ENCODE measurements at regions not wholly inside any gene's neighbourhood (a gene's known extent, or its start where the extent isn't known, plus 50 kb on each side); places are given as distances from the start of the nearest gene placed in this dataset.

GRCh38 chr18:28651298-28651697, 474.4 kb upstream of the CDH2 start:
- DNase-seq (ENCODE audit: low read depth, low spot score), result no peak

GRCh38 chr18:28650860-28651259, 473.9 kb upstream of the CDH2 start:
- no peak for DNase-seq (ENCODE audit: low read depth, low spot score)

- no peak for DNase-seq (ENCODE audit: low read depth, low spot score)
Measured at GRCh38 chr18:28647961-28648360, 471.0 kb upstream of the CDH2 start.

GRCh38 chr18:28637897-28638296, 461.0 kb upstream of the CDH2 start:
- no peak for DNase-seq (ENCODE audit: low read depth, low spot score)

- no peak for DNase-seq (ENCODE audit: low read depth, low spot score)
Measured at GRCh38 chr18:28635530-28635929, 458.6 kb upstream of the CDH2 start.

GRCh38 chr18:28626756-28627155, 449.8 kb upstream of the CDH2 start:
- DNase-seq (ENCODE audit: low read depth, low spot score), result no peak

- no peak for DNase-seq (ENCODE audit: low read depth, low spot score)
Measured at GRCh38 chr18:28607991-28608390, 431.1 kb upstream of the CDH2 start.

GRCh38 chr18:28606686-28607085, 429.8 kb upstream of the CDH2 start:
- no peak for DNase-seq (ENCODE audit: low read depth, low spot score)

GRCh38 chr18:28602391-28602790, 425.5 kb upstream of the CDH2 start:
- DNase-seq (ENCODE audit: low read depth, low spot score), result no peak

GRCh38 chr18:28594034-28594433, 417.1 kb upstream of the CDH2 start:
- DNase-seq (ENCODE audit: low read depth, low spot score), result no peak

- DNase-seq (ENCODE audit: low read depth, low spot score), result no peak
Measured at GRCh38 chr18:28588884-28589549, 412.1 kb upstream of the CDH2 start.

- peak; percentile 23 for DNase-seq (ENCODE audit: low read depth, low spot score)
Measured at GRCh38 chr18:28584731-28585130, 407.8 kb upstream of the CDH2 start.

- no peak for DNase-seq (ENCODE audit: low read depth, low spot score)
Measured at GRCh38 chr18:28582724-28583123, 405.8 kb upstream of the CDH2 start.

- DNase-seq (ENCODE audit: low read depth, low spot score), result no peak
Measured at GRCh38 chr18:28581521-28582071, 404.7 kb upstream of the CDH2 start.

GRCh38 chr18:28576941-28577340, 400.0 kb upstream of the CDH2 start:
- DNase-seq (ENCODE audit: low read depth, low spot score), result no peak

GRCh38 chr18:28575123-28575522, 398.2 kb upstream of the CDH2 start:
- DNase-seq (ENCODE audit: low read depth, low spot score), result no peak

- DNase-seq (ENCODE audit: low read depth, low spot score), result no peak
Measured at GRCh38 chr18:28574175-28574574, 397.2 kb upstream of the CDH2 start.

- DNase-seq (ENCODE audit: low read depth, low spot score), result no peak
Measured at GRCh38 chr18:28571929-28572328, 395.0 kb upstream of the CDH2 start.

GRCh38 chr18:28560331-28560730, 383.4 kb upstream of the CDH2 start:
- no peak for DNase-seq (ENCODE audit: low read depth, low spot score)

GRCh38 chr18:28559511-28559910, 382.6 kb upstream of the CDH2 start:
- no peak for DNase-seq (ENCODE audit: low read depth, low spot score)

- no peak for DNase-seq (ENCODE audit: low read depth, low spot score)
Measured at GRCh38 chr18:28541934-28542333, 365.0 kb upstream of the CDH2 start.

GRCh38 chr18:28541276-28541930, 364.5 kb upstream of the CDH2 start:
- no peak for DNase-seq (ENCODE audit: low read depth, low spot score)

- DNase-seq (ENCODE audit: low read depth, low spot score), result no peak
Measured at GRCh38 chr18:28529644-28530043, 352.7 kb upstream of the CDH2 start.
